Left ventricle myocardium inferior (tissue), 1 donor: ENCODE measurements at regions not wholly inside any gene's neighbourhood (a gene's known extent, or its start where the extent isn't known, plus 50 kb on each side); places are given as distances from the start of the nearest gene placed in this dataset.

Experiments
- DNase-seq: peaks from one replicate; pipeline ENCODE4 v3.0.0-alpha.2; 2020
- H3K27ac ChIP-seq: fragments of 200-600 bp; replicated peaks from 2 replicates; pipeline ENCODE4 v1.8.0; 2021
- H3K27me3 ChIP-seq: fragments of 200-600 bp; 2 replicates; pipeline ENCODE4 v1.8.0; 2021; ENCODE audit warnings: low read depth
- H3K36me3 ChIP-seq: fragments of 200-600 bp; 2 replicates; pipeline ENCODE4 v1.8.0; 2021
- H3K4me1 ChIP-seq: fragments of 200-600 bp; 2 replicates; pipeline ENCODE4 v1.8.0; 2021
- H3K4me3 ChIP-seq: fragments of 200-600 bp; 2 replicates; pipeline ENCODE4 v1.8.0; 2021; ENCODE audit warnings: mild to moderate bottlenecking, moderate library complexity
- H3K9me3 ChIP-seq: fragments of 200-600 bp; replicated peaks from 2 replicates; pipeline ENCODE4 v1.8.0; 2021
- CTCF ChIP-seq: fragments of 200-600 bp; IDR thresholded peaks from 2 replicates; pipeline ENCODE4 v1.8.0; 2021; ENCODE audit warnings: antibody characterized with exemption, mild to moderate bottlenecking, borderline replicate concordance
- intact Hi-C: fragments of 100-400 bp; cut with micrococcal nuclease; formaldehyde crosslinking; loops from one replicate; pipeline ENCODE4 v1.11.0; 2022
- donor health status: DM: no; HTN: yes; CAD: no; lungs with severe emphysema.

GRCh38 chr10:121115154-121115553 is 264.0 kb downstream of the WDR11 start:
- no peak for TF ChIP-seq CTCF
- intact Hi-C loops, result no loop called here
- H3K4me1 ChIP-seq, result no peaks in the 10 kb centered on the region
- DNase-seq, result no peak
- H3K4me3 ChIP-seq, result no peak overlapping the region
- H3K36me3 ChIP-seq, result no peaks in the 10 kb centered on the region
- H3K27ac ChIP-seq, result no peak overlapping the region
- peaks cover 18% of the 10 kb centered on the region for H3K9me3 ChIP-seq
- peaks cover 29% of the 10 kb centered on the region for H3K27me3 ChIP-seq

GRCh38 chr10:121121462-121121861 is 270.3 kb downstream of the WDR11 start:
- Histone ChIP-seq H3K4me3 (no peak overlapping the region), H3K27ac (no peak overlapping the region), H3K27me3 (peaks cover 7% of the 10 kb centered on the region), H3K9me3 (peaks cover 20% of the 10 kb centered on the region), H3K4me1 (no peaks in the 10 kb centered on the region), H3K36me3 (no peaks in the 10 kb centered on the region)
- DNase-seq, result no peak
- intact Hi-C loops, result no loop called here
- no peak for TF ChIP-seq CTCF

GRCh38 chr10:121127151-121127906 is 276.2 kb downstream of the WDR11 start:
- no peaks in the 10 kb centered on the region for H3K4me1 ChIP-seq
- intact Hi-C loops, result no loop called here
- no peaks in the 10 kb centered on the region for H3K36me3 ChIP-seq
- no peak overlapping the region for H3K27ac ChIP-seq
- H3K27me3 ChIP-seq, result peaks cover 15% of the 10 kb centered on the region
- H3K4me3 ChIP-seq, result no peak overlapping the region
- peaks cover 10% of the 10 kb centered on the region for H3K9me3 ChIP-seq
- TF ChIP-seq CTCF, result no peak
- no peak for DNase-seq

- H3K9me3 ChIP-seq, result peaks cover 9% of the 10 kb centered on the region
- H3K4me3 ChIP-seq, result no peak overlapping the region
- no peaks in the 10 kb centered on the region for H3K36me3 ChIP-seq
- no peak for DNase-seq
- intact Hi-C loops, result no loop called here
- no peaks in the 10 kb centered on the region for H3K4me1 ChIP-seq
- H3K27me3 ChIP-seq, result peaks cover 15% of the 10 kb centered on the region
- TF ChIP-seq CTCF, result no peak
- H3K27ac ChIP-seq, result no peak overlapping the region
Observed at GRCh38 chr10:121128164-121128563, 277.0 kb downstream of the WDR11 start.

GRCh38 chr10:121129266-121129665 is 278.1 kb downstream of the WDR11 start:
- no peak for DNase-seq
- intact Hi-C loops, result no loop called here
- TF ChIP-seq CTCF, result no peak

More at GRCh38 chr10:121129266-121129665, 278.1 kb downstream of the WDR11 start:
- H3K36me3 ChIP-seq, result no peaks in the 10 kb centered on the region
- no peak overlapping the region for H3K4me3 ChIP-seq
- no peaks in the 10 kb centered on the region for H3K9me3 ChIP-seq
- H3K27ac ChIP-seq, result no peak overlapping the region
- no peaks in the 10 kb centered on the region for H3K4me1 ChIP-seq
- peaks cover 24% of the 10 kb centered on the region for H3K27me3 ChIP-seq
